ENCODE measurements at regions not wholly inside any gene's neighbourhood (a gene's known extent, or its start where the extent isn't known, plus 50 kb on each side); places are given as distances from the start of the nearest gene placed in this dataset.

DNA sequence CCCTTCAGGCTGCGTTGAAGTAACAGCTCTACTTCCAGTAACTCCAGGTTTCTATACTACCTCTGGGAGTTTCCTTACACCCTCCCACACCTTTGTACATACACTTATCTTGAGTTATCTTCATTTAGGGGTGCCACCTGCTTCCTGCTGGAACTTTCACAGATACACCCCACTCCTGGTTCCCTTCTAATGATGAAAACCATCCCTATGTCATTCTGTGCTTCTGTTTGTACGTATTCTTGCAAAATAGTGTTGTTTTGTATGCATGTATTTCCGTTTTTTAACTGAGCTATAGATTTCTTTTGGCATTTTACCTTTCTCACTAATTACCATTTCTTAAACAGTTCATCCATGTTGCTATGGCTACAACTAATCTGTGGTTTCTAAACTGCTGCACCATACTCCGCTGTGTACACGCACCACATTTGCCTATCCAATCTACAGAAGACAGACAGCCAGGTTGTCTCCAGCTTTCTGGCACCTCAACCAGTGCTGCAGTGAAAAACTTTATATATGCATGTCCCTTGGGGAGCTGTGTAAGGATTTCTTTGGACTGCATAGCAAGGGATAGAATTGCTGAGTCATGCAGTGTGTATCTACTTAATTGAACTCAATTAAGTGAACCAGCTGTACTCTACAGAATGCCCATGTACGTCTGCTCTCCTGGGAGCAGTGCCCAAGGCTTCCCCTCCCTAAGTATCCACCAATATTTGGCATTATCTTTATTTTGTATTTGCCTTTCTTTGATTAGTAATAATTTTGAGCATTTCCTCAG, 61.4 kb upstream of the ST8SIA2 start:
- TF ChIP-seq POLR2AphosphoS5 (IDR thresholded peaks at IDR 0.05; ENCODE audit: low read depth, low read length) (no peak), SIN3A (IDR thresholded peaks at IDR 0.05; ENCODE audit: borderline replicate concordance, insufficient read depth, low read length) (no peak), TAF1 (IDR thresholded peaks at IDR 0.05; ENCODE audit: borderline replicate concordance, insufficient read depth, low read length) (no peak)
- TF ChIP-seq, protein P1, sequence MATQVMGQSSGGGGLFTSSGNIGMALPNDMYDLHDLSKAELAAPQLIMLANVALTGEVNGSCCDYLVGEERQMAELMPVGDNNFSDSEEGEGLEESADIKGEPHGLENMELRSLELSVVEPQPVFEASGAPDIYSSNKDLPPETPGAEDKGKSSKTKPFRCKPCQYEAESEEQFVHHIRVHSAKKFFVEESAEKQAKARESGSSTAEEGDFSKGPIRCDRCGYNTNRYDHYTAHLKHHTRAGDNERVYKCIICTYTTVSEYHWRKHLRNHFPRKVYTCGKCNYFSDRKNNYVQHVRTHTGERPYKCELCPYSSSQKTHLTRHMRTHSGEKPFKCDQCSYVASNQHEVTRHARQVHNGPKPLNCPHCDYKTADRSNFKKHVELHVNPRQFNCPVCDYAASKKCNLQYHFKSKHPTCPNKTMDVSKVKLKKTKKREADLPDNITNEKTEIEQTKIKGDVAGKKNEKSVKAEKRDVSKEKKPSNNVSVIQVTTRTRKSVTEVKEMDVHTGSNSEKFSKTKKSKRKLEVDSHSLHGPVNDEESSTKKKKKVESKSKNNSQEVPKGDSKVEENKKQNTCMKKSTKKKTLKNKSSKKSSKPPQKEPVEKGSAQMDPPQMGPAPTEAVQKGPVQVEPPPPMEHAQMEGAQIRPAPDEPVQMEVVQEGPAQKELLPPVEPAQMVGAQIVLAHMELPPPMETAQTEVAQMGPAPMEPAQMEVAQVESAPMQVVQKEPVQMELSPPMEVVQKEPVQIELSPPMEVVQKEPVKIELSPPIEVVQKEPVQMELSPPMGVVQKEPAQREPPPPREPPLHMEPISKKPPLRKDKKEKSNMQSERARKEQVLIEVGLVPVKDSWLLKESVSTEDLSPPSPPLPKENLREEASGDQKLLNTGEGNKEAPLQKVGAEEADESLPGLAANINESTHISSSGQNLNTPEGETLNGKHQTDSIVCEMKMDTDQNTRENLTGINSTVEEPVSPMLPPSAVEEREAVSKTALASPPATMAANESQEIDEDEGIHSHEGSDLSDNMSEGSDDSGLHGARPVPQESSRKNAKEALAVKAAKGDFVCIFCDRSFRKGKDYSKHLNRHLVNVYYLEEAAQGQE (IDR thresholded peaks at IDR 0.05; ENCODE audit: insufficient read depth in 1 of 2, low read depth in 2 of 2, low read length in 2 of 2) = no peak

Measured in PFSK-1 (cell line).